HG02588 (cell line): ENCODE measurements at regions not wholly inside any gene's neighbourhood (a gene's known extent, or its start where the extent isn't known, plus 50 kb on each side); places are given as distances from the start of the nearest gene placed in this dataset.

Experiments used
- ATAC-seq: cut with Tn5 transposase; IDR thresholded peaks from one replicate; pipeline ENCODE4 v1.9.1; 2021; ENCODE audit warnings: mild to moderate bottlenecking, moderate library complexity; ENCODE audit not compliant: unreplicated experiment

GRCh38 chr10:105328503-105329133 is 687.5 kb downstream of the SORCS3 start:
- ATAC-seq = no peak
